Nephron progenitor cell (in vitro differentiated cells): ENCODE measurements at regions not wholly inside any gene's neighbourhood (a gene's known extent, or its start where the extent isn't known, plus 50 kb on each side); places are given as distances from the start of the nearest gene placed in this dataset.

Source experiments
- DNase-seq: peaks from one replicate; pipeline ENCODE4 v3.0.0; 2021
- H3K27ac Mint-ChIP-seq: 2 replicates; pipeline ENCODE4 v1.8.0; 2021; ENCODE audit warnings: mild to moderate bottlenecking, moderate library complexity, mixed read lengths
- H3K27me3 Mint-ChIP-seq: 2 replicates; pipeline ENCODE4 v1.8.0; 2021; ENCODE audit warnings: mild to moderate bottlenecking, low read depth, mixed read lengths; ENCODE audit not compliant: poor library complexity
- H3K36me3 Mint-ChIP-seq: 2 replicates; pipeline ENCODE4 v1.8.0; 2021; ENCODE audit warnings: low read depth, mixed read lengths
- H3K4me1 Mint-ChIP-seq: 2 replicates; pipeline ENCODE4 v1.8.0; 2021; ENCODE audit warnings: mixed read lengths
- H3K4me3 Mint-ChIP-seq: 2 replicates; pipeline ENCODE4 v1.8.0; 2021; ENCODE audit warnings: mild to moderate bottlenecking, moderate library complexity, mixed read lengths
- H3K9me3 Mint-ChIP-seq: 2 replicates; pipeline ENCODE4 v1.8.0; 2021; ENCODE audit warnings: mild to moderate bottlenecking, moderate library complexity, mixed read lengths
- TF ChIP-seq, protein P1 (sequence below): fragments of 200-600 bp; sonication (generic); IDR thresholded peaks from 2 replicates; pipeline ENCODE4 v1.5.0; 2021; ENCODE audit warnings: antibody characterized with exemption

GRCh38 chr5:53426878-53427277 lies 53.6 kb upstream of the FST start:
- no peaks in the 10 kb centered on the region for H3K27me3 Mint-ChIP-seq
- TF ChIP-seq, protein P1, sequence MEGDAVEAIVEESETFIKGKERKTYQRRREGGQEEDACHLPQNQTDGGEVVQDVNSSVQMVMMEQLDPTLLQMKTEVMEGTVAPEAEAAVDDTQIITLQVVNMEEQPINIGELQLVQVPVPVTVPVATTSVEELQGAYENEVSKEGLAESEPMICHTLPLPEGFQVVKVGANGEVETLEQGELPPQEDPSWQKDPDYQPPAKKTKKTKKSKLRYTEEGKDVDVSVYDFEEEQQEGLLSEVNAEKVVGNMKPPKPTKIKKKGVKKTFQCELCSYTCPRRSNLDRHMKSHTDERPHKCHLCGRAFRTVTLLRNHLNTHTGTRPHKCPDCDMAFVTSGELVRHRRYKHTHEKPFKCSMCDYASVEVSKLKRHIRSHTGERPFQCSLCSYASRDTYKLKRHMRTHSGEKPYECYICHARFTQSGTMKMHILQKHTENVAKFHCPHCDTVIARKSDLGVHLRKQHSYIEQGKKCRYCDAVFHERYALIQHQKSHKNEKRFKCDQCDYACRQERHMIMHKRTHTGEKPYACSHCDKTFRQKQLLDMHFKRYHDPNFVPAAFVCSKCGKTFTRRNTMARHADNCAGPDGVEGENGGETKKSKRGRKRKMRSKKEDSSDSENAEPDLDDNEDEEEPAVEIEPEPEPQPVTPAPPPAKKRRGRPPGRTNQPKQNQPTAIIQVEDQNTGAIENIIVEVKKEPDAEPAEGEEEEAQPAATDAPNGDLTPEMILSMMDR: no peak
- peak overlapping the region; percentile 4 for H3K27ac Mint-ChIP-seq
- peaks cover 75% of the 10 kb centered on the region for H3K4me1 Mint-ChIP-seq
- no peak overlapping the region for H3K4me3 Mint-ChIP-seq
- no peaks in the 10 kb centered on the region for H3K36me3 Mint-ChIP-seq
- H3K9me3 Mint-ChIP-seq: no peaks in the 10 kb centered on the region
- DNase-seq: no peak

- Mint-ChIP-seq H3K27me3 (no peaks in the 10 kb centered on the region), H3K4me3 (no peak overlapping the region), H3K36me3 (no peaks in the 10 kb centered on the region), H3K9me3 (no peaks in the 10 kb centered on the region), H3K27ac (no peak overlapping the region), H3K4me1 (peaks cover 70% of the 10 kb centered on the region)
- TF ChIP-seq, protein P1: no peak
- DNase-seq: no peak
Measured at GRCh38 chr5:53427965-53428364, 52.5 kb upstream of the FST start.

DNA sequence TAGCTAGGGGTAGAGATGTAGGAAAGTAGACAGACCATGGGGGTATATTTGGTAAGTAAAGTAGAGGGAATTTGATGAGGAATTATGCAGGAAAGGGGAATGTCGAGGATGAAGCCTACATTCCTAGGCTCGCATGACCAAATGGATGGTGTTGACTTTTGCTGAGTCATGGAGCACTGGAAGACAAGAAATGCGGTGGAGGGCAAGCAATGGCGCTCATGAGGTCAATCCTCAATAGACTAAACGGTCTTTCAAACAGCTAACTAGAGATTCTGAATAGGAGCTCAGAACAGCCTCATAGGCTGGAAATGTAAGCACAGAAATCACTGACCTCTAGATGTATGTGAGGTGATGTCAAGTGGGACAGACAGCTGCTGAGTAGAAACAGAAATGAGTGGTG lies 50.7 kb upstream of the FST start:
- TF ChIP-seq, protein P1: no peak
- Mint-ChIP-seq H3K4me1 (peaks cover 59% of the 10 kb centered on the region), H3K27ac (peak overlapping the region; percentile 52)

DNA sequence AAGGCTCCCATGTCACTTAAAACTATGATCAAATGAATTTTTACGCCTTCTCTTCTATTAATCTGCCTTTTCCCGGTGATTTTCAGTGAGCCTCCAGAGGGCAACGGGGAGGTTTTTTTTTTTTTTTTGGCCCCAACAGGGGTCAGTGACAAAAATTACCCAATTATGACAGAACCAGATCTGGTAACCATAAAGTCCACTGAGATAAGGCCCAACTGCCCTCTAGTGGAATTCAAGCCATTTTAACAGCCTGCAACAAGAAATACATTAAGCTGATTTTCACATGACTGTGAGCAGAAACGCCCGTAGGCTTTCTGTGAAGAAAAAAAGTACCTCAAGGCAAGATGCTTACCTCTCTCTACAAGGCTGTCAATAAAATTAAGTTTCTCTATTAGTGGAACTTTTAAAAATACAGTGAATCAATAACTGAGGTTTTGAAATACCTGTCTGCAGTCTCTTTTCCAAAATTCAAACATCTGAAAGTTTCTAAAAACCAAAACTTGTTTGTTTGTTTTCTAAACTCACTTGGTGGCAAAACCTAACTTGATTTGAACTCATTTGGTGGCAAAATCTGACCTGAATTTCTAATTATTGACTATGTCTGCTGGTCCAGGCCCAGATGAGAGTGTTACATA lies 49.7 kb upstream of the FST start:
- no peak overlapping the region for H3K27ac Mint-ChIP-seq

More for the DNA sequence above, 50.7 kb upstream of the FST start:
- no peak for DNase-seq
- no peaks in the 10 kb centered on the region for H3K9me3 Mint-ChIP-seq
- H3K36me3 Mint-ChIP-seq: no peaks in the 10 kb centered on the region
- H3K27me3 Mint-ChIP-seq: no peaks in the 10 kb centered on the region
- H3K4me3 Mint-ChIP-seq: no peak overlapping the region

More for the DNA sequence above, 49.7 kb upstream of the FST start:
- H3K36me3 Mint-ChIP-seq: no peaks in the 10 kb centered on the region
- TF ChIP-seq, protein P1: peak; percentile 23
- H3K4me1 Mint-ChIP-seq: peaks cover 48% of the 10 kb centered on the region
- H3K9me3 Mint-ChIP-seq: no peaks in the 10 kb centered on the region
- no peak for DNase-seq
- peaks cover 4% of the 10 kb centered on the region for H3K27me3 Mint-ChIP-seq
- H3K4me3 Mint-ChIP-seq: no peak overlapping the region
